ENCODE measurements at regions not wholly inside any gene's neighbourhood (a gene's known extent, or its start where the extent isn't known, plus 50 kb on each side); places are given as distances from the start of the nearest gene placed in this dataset.

DNA sequence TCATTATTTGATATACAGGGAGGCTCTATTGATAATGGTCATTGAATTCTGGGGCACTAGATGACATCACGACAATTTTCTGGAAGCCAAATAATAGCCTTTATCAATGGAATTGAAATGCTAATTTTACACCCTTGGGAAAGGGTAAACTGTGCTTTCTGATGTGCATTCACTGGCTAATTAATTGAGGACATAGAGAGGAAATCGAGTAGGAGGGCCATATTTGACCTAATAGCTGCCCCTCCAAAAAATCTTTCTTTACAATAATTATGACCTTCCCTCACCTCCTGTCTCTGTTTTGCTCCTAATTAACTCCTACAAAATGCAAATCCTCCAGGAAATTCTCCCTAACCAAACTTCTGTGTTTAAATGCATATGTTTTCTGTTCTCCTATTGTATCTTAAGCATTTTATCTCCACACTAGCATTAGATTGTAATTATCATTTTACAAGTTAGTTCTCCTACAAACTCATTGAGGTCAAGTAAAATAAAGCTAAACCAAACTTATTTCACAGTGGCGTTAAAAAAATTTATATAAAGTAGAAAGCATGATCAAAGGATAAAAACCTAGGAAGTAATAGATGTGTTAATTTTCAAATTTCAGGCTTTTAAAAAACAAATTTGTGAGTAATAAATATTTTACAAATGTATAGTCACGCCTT lies 1414.0 kb upstream of the AGA start:
- DNase-seq = no peak

DNA sequence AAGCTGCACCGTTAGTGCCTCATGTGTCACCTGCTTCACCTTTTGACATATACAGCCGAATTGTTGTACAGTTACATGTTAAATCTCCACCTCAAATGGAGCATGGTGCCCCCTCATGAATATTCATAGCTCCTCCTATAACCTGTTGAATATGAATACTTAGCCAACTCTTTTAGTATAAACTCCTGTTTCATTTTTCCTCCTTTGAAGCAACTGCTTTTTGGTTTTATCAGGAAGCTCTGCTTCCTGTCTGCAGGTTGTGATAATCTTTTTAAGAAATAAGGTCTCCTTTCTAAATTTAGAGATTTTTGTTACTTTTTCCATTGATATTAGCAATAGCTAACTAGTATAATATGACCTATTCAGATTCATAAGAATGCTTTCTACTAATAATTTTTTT lies 1429.2 kb upstream of the AGA start:
- DNase-seq = no peak

DNA sequence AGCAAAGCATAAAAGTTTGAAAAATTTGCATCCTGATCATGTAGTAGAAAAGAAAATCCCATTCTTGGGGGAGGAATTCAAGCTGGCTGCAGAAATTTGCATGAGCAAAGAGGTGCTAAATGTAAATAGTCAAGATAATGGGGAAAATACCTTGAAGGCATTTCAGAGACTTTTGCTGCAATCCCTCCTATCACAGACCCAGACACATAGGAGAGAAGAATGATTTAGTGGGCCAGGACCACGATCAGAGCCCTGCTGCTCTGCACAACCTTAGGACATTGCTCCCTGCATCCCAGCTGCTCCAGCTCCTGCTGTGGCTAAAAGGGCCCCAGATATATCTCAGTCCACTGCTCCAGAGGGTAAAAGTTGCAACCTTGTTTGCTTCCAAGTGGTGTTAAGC lies 1439.7 kb upstream of the AGA start:
- DNase-seq = no peak

DNA sequence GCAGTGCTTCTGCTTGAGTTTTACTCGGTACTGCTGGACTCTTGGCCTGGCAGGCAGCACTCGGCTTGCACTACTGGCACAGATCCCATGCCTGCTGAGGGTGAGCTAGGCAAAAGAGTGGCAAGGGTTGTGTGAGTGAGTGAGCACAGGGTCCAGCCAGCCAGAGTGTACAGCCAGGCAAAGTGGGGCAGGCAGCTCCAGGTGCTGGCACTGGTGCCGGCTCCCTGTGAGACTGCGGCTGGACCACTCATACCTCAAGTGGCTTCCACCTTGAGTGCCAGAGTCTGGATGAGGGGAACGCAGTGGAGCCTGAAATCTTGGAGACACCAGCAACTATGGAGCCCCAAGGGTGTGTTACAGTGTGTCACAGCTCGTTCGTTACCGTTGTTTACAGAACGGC lies 1451.9 kb upstream of the AGA start:
- DNase-seq = no peak

DNA sequence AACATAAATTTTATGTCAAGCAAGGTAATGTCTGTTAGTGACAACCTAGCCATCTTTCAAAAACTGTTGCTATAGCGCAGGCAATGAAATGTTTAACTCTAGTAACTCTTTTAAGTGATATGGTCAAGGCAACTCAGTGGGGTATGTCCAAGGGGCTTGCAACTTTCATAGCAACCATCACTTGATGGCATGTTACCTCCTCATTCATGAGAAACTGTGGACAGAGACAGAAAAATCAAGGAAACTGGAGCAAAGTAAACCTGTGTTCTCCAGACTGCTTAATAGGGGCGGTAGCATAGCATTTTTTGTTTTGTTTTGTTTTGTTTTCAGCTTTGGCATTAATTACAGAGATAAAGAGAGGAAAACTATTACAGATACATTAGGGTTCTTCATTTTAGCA lies 1456.8 kb upstream of the AGA start:
- DNase-seq = no peak

DNA sequence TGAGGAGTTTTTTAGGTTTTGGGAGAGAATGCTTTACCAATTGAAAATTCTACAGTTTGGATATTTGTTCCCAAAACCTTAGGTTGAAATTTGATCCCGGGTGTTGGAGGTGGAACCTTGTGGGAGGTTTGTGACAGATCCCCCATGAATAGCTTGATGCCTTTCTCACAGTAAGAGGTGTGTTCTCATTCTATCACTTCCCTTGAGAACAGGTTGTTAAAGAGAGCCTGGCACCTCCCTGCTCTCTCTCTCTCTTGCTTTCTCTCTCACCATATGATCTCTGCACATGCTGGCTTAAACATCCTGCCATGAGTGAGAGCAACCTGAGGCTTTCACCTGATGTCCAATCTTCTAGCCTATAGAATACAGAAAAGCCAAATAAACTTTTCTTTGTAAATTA lies 1475.5 kb upstream of the AGA start:
- DNase-seq = no peak

DNA sequence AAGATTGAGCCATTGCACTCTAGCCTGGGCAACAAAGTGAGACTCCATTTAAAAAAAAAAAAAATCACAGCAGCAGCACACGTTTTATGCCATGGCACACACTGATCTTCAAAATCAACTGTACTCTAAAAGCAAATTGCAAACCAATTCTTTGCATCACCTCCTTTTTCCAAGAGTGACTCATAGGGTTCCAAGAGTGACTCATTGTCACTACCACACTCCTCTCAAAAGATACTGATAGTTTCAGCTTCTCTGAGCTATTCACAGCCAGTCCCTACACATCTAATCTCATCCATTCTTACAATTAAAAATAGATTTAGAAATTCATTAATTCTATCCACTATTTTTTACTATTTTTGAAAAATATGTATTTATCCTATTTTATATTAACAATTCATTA lies 1494.9 kb upstream of the AGA start:
- DNase-seq = no peak

DNA sequence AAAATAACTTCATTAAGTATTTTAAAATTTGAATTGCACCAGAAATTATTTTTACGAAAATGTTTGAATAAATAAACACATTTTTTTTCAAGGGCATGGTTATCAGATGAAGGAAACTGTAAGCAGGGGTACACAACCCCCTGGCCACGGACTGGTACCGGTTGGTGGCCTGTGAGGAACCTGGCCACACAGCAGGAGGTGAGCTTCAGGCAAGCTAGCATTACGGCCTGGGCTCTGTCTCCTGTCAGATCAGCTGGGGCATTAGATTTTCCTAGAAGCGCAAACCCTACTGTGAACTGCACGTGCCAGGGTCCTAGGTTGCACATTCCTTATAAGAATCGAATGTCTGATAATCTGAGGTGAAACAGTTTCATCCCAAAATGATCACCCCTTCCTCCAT lies 1499.7 kb upstream of the AGA start:
- no peak for DNase-seq

DNA sequence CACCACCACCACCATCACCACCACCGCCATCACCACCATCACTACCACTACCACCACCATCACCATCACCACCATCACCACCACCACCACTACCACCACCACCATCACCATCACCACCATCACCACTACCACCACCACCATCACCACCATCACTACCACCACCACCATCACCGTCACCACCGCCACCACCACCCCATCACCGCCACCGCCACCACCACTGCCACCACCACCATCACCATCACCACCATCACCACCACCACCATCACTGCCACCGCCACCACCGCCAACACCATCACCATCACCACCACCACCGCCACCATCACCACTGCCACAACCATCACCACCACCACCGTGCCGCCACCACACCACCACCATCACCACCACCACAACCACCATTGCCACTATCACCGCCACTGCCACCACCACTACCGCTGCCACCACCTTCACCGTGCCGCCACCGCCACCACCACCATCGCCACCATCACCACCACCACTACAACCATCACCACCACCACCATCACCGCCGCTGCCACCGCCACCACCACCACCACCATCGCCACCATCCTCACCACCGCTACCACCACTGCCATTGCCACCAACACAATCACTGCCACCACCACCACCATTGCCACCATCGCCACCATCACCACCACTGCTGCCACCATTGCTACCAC lies 1511.3 kb upstream of the AGA start:
- DNase-seq = no peak

DNA sequence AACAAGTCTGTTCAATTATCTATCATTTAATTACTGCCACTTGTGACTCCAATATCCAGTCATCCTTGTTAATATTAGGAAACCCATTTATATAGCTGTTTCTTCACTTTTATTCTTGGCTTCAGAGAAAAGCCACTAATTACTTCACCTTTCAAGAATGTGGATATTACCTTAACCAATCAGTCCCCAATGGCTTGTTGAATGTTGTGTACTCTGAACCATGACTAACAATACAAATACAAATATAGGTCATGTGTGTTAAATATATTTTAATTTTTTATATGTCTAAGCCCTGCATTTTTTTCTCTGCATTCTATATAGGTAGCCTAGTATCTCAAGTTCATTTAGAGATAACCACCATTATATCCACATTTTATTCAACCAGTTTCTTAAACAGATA lies 1513.4 kb upstream of the AGA start:
- no peak for DNase-seq

DNA sequence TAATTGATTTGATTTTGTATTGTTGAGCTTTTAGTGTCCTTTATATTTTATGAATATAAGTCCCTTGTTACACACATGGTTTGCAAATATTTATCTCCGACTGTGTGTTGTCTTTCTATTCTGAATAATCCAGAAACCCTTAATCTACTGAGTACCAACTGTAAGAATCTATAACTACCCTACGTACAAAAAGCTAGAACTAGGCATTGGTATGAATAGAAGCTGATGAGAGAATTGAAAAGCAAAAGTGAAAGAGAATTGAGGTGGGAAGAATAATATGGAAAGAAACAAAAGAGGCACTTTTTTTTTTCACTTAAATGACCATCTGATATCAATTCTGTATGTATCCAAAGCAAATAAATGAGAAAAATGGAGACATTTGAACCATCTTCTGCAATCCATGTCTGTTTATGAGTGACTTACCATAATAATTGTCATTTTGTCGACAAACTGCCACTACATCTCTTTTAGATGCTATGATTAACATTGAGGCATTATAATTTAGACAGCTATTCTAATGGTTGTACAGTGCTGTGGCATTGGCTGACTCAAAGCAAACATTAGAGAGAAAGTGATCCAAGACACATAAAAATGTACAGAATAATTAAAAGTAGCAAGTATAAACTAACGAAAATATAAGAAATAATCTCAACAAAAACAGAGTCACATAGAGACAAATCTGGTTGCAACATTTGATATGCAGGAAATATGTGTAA lies 1516.6 kb upstream of the AGA start:
- DNase-seq = no peak

DNA sequence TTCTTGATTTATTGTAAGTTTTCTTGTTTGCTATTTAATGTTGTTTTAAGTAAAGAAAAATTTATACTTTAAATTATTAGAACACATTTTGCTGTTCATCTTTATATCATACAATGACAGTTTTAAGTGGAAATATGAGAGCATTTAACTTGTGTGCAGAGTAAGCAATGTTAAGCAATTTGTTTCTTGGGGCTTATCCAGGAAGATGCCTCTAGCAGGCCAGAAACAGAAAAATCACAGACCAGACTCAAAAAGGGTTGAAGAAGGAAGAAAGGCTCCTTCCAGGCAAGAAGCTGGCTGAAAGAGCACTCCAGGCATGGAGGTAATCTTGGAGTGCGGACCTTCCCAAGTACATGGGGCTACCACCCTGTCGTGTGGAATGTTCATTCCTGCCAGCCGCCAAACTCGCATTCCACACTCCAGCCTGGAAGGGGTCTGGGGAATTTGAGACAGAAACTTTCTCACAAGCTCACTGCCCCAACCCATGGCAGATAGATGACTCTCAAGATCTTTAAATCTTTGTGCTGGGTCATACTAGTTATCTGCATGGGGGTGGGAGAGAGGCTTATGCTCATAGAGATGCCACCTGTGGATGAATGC lies 1521.3 kb upstream of the AGA start:
- no peak for DNase-seq

DNA sequence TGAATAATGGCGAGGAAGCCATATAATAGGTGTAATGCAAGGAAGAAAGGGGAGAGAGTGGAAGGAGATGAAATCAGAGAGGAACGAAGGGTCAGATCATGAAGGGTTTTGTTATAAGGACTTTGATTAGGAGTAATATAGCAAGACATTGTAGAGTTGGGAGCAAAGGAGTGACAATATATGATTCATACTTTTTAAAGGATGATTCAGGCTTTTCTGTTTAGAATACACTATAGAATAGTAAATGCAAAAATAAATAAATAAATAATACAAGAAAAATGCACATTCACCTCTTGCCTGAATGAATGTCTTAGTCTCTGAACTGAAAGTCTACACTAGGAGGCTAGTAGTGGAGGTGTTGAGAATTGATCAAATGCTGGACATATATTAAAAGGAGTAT lies 1524.4 kb upstream of the AGA start:
- DNase-seq = no peak

DNA sequence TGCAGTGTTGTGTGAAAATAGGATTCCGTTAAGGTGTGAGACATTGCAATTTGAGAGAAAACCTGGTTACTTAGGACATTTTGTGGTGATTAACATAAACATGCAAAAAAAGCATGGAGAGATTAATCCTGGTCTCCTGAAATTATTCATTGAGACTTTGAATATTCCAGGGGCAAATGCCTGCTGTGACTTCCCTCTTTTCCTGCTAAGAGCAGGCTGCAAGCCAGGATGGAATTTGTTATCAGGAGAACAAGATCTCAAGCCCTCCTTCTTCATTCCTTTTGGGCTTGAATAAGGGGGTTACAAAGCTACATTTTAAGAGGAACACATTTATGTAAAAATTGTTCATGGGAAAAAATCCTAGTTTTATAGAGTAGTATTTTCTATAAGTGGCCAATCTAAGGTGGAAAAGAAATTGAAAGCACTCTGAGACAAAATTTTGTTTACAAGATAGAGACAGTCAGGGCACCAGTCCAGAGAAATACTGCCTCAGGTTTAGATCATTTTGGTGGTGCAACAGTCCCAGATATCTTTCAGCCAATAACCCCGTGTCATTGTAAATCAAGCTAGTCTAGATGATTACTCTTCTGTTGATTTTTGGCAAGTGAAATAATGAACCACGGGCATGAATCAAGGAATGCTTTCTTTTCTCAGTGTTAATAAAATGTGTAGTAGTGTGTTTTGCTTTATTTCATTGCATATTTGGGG lies 1528.3 kb upstream of the AGA start:
- DNase-seq = no peak

DNA sequence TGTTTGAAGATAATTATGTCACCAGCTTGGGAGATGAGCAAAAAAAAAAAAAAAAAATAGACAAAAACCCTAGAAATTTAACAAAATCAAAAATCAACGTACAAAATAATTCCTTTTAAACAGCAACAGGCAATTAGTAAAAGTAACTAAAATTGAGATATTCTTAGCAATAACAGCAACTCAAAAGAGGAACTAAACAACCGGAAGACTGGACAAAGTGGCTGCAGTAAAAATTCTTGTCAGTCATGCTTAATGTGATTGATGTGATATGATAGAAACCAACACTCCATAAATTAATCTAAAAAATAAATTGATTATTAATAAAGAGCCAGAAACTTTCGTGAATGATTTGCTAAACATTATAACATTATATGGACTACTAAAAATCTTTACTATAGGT lies 1534.6 kb upstream of the AGA start:
- DNase-seq = no peak

DNA sequence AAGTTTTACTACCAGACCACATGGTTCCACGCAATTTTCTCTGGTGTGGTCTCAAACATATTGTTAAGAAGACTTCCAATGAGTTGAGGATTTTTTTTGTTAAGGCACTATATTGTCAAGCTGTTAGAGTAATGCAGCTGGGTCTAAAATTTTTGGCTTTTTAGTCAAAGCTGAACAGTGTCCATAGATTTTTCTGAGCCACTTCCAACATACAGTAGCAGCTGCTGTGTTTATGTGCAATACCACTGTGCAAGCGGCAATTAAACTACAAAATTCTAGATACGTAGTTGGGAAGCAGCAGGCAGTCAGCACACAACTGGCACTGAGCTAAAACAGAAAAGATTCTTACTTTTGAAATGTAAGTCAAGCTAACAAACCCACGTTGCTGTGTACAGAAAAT lies 1551.1 kb upstream of the AGA start:
- DNase-seq = no peak

DNA sequence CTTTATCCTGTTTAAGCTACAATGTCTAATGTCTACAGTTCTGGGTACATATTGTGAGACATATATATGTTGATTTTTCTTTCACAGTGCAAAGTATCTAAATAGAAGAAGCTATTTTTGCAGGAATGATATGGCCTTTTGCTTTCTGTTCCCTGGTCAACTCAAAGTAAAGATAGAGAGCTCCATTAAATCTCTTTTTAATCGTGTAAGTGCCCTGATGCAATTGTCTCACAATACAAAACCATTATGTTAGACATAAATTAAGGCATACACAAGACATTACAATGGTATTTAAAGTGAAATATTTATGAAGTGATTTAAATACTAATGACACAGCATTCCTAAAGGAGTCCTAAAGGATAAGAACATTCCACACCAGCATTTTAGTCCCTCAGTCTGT lies 1559.7 kb upstream of the AGA start:
- no peak for DNase-seq

DNA sequence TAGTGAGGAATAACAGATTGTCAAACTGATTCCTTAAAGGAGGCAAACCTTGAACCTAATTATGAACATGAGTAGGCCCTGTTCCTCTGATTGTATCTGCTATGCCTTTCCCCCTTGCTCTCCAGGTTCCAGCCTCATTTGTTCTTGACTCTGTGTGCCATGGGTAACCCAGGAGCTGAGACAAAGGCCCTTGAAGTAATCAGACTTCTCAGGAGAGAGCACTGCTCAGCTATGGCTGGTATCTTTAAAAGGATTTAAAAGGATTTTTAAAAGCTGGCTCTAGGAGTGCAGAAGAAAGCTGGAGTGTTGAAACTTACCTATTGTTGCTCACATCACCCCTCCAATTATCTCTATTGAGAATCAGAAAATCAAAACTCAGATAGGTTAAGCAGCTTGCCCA lies 1565.5 kb upstream of the AGA start:
- no peak for DNase-seq

DNA sequence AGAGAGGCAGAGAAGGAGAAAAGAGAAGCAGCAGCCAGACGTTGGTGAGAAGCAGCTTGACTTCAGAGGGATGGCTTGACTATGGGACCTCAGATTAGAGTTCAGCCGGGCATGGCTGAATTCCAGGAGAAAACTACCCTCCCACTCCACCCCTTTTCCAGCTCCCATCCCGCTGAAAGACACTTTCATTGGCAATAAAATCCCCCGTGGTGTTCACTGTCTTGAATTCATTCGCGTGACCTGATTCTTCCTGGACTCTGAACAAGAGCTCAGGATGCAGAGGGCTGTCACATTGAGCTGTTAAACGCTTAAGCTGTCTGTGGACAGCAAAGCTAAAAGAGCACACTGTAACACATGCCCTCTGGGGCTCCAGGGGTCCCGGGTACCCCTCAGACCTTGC lies 1575.3 kb upstream of the AGA start:
- no peak for DNase-seq

DNA sequence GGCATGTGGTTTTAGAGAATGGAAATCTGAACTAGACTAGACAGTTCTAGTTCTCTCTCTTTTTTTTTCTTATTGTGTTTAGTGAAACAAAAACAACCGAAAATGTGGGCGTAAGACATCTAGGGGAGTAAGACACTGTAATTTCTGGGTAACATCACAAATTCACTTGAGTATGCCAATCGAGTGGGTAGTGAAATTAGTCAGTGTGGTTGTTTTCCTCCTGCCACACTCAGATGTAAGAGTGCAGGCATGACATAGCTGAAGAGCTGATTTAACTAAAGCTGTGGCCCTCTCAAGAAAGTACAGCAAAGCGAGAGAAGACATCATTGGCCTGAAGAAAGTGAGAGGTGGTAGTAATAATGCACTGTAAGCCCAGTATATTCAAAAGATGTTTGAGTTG lies 1585.3 kb upstream of the AGA start:
- no peak for DNase-seq

DNA sequence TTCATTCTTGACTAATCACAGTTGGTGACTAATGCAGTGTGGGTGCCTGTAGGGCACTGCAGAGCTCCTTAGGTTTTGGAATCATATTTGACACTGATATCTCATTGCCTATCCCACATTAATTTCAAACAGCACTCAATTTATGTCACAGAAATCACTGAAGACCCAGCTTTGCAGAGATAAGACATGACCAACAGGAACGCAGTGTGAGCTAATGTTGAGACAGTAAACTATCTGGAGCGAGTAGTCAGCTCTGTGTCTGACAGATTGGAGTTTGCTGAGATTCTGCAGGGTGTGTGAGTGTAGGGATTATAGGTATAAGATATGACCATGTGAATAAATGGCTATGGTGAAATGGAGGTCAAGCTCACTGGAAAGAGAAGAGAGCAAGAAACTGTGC lies 1586.1 kb upstream of the AGA start:
- DNase-seq = no peak

DNA sequence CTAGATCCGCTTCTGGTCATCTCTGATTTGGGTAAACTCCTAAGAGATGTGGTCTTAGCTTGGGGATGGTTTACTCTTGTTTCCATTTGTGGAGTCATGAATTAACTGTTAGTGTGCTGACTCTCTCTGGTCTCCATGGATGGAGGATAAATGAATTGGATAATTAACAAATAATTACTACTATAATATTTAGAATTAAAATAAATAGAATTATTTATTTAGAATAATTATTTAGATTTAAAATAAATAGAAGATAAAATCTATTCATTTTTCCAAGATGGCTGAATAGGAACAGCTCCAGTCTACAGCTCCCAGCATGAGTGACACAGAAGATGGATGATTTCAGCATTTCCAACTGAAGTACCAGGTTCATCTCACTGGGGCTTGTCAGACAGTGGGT lies 1587.4 kb upstream of the AGA start:
- DNase-seq = no peak

DNA sequence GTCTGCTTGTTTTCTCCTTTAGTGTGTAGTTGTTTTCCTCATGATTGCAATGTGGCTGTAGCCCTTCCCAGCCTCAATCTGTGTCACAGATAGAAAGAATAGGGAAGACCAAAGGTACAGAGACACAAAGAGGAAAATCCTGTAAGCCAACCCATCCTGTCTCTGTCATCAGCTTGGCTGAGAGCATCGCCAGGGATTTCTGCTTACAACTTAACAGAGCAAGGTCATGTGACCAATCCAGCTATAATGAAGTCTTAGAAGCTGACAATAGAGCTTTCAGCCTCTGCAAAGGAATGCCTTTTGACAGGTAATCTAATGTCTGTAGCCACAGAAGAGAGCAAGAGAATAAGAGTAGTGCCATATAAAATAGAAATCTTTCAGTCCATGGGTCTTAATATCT lies 1598.0 kb upstream of the AGA start:
- no peak for DNase-seq
